ENCODE measurements at regions not wholly inside any gene's neighbourhood (a gene's known extent, or its start where the extent isn't known, plus 50 kb on each side); places are given as distances from the start of the nearest gene placed in this dataset.

GRCh38 chr3:25235466-25235865 is 192.6 kb upstream of the RARB start:
- no peak for TF ChIP-seq CTCF (IDR thresholded peaks at IDR 0.05; ENCODE audit: insufficient read depth, low read length)
- TF ChIP-seq POLR2AphosphoS5 (IDR thresholded peaks at IDR 0.05; ENCODE audit: low read depth) = no peak
- no peak for TF ChIP-seq REST (IDR thresholded peaks at IDR 0.05; ENCODE audit: insufficient replicate concordance, low read depth)
- TF ChIP-seq GABPA (IDR thresholded peaks at IDR 0.05; ENCODE audit: low read depth) = no peak
- no peak for TF ChIP-seq SPI1 (IDR thresholded peaks at IDR 0.05; ENCODE audit: borderline replicate concordance, low read depth)
